ENCODE measurements at regions not wholly inside any gene's neighbourhood (a gene's known extent, or its start where the extent isn't known, plus 50 kb on each side); places are given as distances from the start of the nearest gene placed in this dataset.

- DNase-seq (no peak), ATAC-seq (ENCODE audit: low FRiP score in 2 of 2) (no peak)
- Histone ChIP-seq H3K9me3 (peaks cover 0 to 4% (median 0%) of the 10 kb centered on the region in 4 donors), H3K4me3 (no peak overlapping the region), H3K36me3 (no peaks in the 10 kb centered on the region), H3K4me1 (peaks cover 38 to 45% (median 42%) of the 10 kb centered on the region in 4 donors), H3K27ac (peak overlapping the region in 3 of 4 donors; percentile 11 to 100 (median 98)), H3K27me3 (no peaks in the 10 kb centered on the region)
- WGBS, 2 donors, result 74 to 81% methylated on average over 7 of the region's 7 CpGs
- TF ChIP-seq POLR2A (IDR thresholded peaks at IDR 0.05), result no peak
- TF ChIP-seq EP300 (IDR thresholded peaks at IDR 0.05), result no peak
- no peak for TF ChIP-seq CTCF (IDR thresholded peaks at IDR 0.05)
- no peak for TF ChIP-seq POLR2AphosphoS5 (IDR thresholded peaks at IDR 0.05)
Observed at GRCh38 chr9:129479631-129480011, 141.3 kb downstream of the C9orf50 start.

GRCh38 chr9:129478961-129479630 lies 141.8 kb downstream of the C9orf50 start:
- ATAC-seq (ENCODE audit: low FRiP score in 2 of 2) (no peak), DNase-seq (no peak)
- 65 to 80% methylated on average over 10 to 13 of the region's 13 CpGs for WGBS, 2 donors
- Histone ChIP-seq H3K27me3 (no peaks in the 10 kb centered on the region), H3K27ac (peak overlapping the region in 3 of 4 donors; percentile 11 to 100 (median 98)), H3K36me3 (no peaks in the 10 kb centered on the region), H3K9me3 (peaks cover 0 to 4% (median 0%) of the 10 kb centered on the region in 4 donors), H3K4me3 (no peak overlapping the region), H3K4me1 (peaks cover 33 to 40% (median 37%) of the 10 kb centered on the region in 4 donors)
- TF ChIP-seq EP300 (IDR thresholded peaks at IDR 0.05), result no peak
- no peak for TF ChIP-seq POLR2A (IDR thresholded peaks at IDR 0.05)
- TF ChIP-seq POLR2AphosphoS5 (IDR thresholded peaks at IDR 0.05), result no peak
- no peak for TF ChIP-seq CTCF (IDR thresholded peaks at IDR 0.05)

- H3K4me3 ChIP-seq, result no peak overlapping the region
- no peak for TF ChIP-seq CTCF (IDR thresholded peaks at IDR 0.05)
- TF ChIP-seq POLR2A (IDR thresholded peaks at IDR 0.05), result no peak
- TF ChIP-seq EP300 (IDR thresholded peaks at IDR 0.05), result no peak
- no peak for TF ChIP-seq POLR2AphosphoS5 (IDR thresholded peaks at IDR 0.05)
- H3K9me3 ChIP-seq, result peaks cover 0 to 4% (median 0%) of the 10 kb centered on the region in 4 donors
- DNase-seq, result no peak
- no peak for ATAC-seq (ENCODE audit: low FRiP score in 2 of 2)
- H3K27ac ChIP-seq, result peak overlapping the region in 1 of 4 donors; percentile 100
- 89 to 92% methylated on average over 3 of the region's 3 CpGs for WGBS, 2 donors
- H3K4me1 ChIP-seq, result peaks cover 26 to 33% (median 31%) of the 10 kb centered on the region in 4 donors
- no peaks in the 10 kb centered on the region for H3K27me3 ChIP-seq
- no peaks in the 10 kb centered on the region for H3K36me3 ChIP-seq
Observed at GRCh38 chr9:129478461-129478860, 142.4 kb downstream of the C9orf50 start.

- Histone ChIP-seq H3K36me3 (no peaks in the 10 kb centered on the region), H3K27ac (no peak overlapping the region), H3K9me3 (peaks cover 0 to 4% (median 0%) of the 10 kb centered on the region in 4 donors), H3K27me3 (no peaks in the 10 kb centered on the region), H3K4me1 (peaks cover 19 to 35% (median 21%) of the 10 kb centered on the region in 4 donors), H3K4me3 (no peak overlapping the region)
- no peak for ATAC-seq (ENCODE audit: low FRiP score in 2 of 2)
- TF ChIP-seq POLR2AphosphoS5 (IDR thresholded peaks at IDR 0.05) (no peak), EP300 (IDR thresholded peaks at IDR 0.05) (no peak), POLR2A (IDR thresholded peaks at IDR 0.05) (no peak), CTCF (IDR thresholded peaks at IDR 0.05) (no peak)
- WGBS, 2 donors, result 71 to 80% methylated on average over 17 of the region's 17 CpGs
- no peak for DNase-seq
Observed at GRCh38 chr9:129476821-129477611, 143.9 kb downstream of the C9orf50 start.
